Neuron (in vitro differentiated cells): ENCODE measurements at regions not wholly inside any gene's neighbourhood (a gene's known extent, or its start where the extent isn't known, plus 50 kb on each side); places are given as distances from the start of the nearest gene placed in this dataset.

ENCODE experiments used
- H2AFZ ChIP-seq: one replicate; pipeline ENCODE4 v1.6.1; 2013; ENCODE audit warnings: low read depth, mild to moderate bottlenecking, inconsistent platforms, low read length, moderate library complexity
- H3K27me3 ChIP-seq: one replicate; pipeline ENCODE4 v1.6.1; 2013; ENCODE audit warnings: low read length; ENCODE audit not compliant: insufficient read depth
- H3K36me3 ChIP-seq: one replicate; pipeline ENCODE4 v1.6.1; 2013; ENCODE audit warnings: low read length; ENCODE audit not compliant: insufficient read depth
- H3K4me1 ChIP-seq: one replicate; pipeline ENCODE4 v1.6.1; 2013; ENCODE audit warnings: low read length; ENCODE audit not compliant: insufficient read depth
- H3K4me3 ChIP-seq: 2 replicates; pipeline ENCODE4 v1.5.1; 2013; ENCODE audit warnings: mild to moderate bottlenecking, low read length, moderate library complexity
- H3K9me3 ChIP-seq: one replicate; pipeline ENCODE4 v1.6.1; 2013; ENCODE audit warnings: low read length

- peaks cover 16% of the 10 kb centered on the region for H3K4me1 ChIP-seq
- H3K4me3 ChIP-seq, result no peak overlapping the region
- no peaks in the 10 kb centered on the region for H3K27me3 ChIP-seq
- no peak overlapping the region for H2AFZ ChIP-seq
- peaks cover 4% of the 10 kb centered on the region for H3K9me3 ChIP-seq
- no peaks in the 10 kb centered on the region for H3K36me3 ChIP-seq
Measured at GRCh38 chr15:39209548-39210211, 371.2 kb upstream of the THBS1 start.

GRCh38 chr15:39211108-39211979 lies 369.5 kb upstream of the THBS1 start:
- Histone ChIP-seq H3K27me3 (no peaks in the 10 kb centered on the region), H3K9me3 (peaks cover 4% of the 10 kb centered on the region), H3K4me3 (no peak overlapping the region), H2AFZ (no peak overlapping the region), H3K36me3 (no peaks in the 10 kb centered on the region), H3K4me1 (peaks cover 16% of the 10 kb centered on the region)

GRCh38 chr15:39213385-39213840 lies 367.5 kb upstream of the THBS1 start:
- Histone ChIP-seq H3K27me3 (no peaks in the 10 kb centered on the region), H2AFZ (peak overlapping the region; percentile 0), H3K4me3 (peak overlapping the region; percentile 1), H3K4me1 (peaks cover 16% of the 10 kb centered on the region), H3K9me3 (peaks cover 2% of the 10 kb centered on the region), H3K36me3 (no peaks in the 10 kb centered on the region)

GRCh38 chr15:39215015-39215414 lies 365.9 kb upstream of the THBS1 start:
- H3K9me3 ChIP-seq, result peaks cover 2% of the 10 kb centered on the region
- no peaks in the 10 kb centered on the region for H3K36me3 ChIP-seq
- peaks cover 16% of the 10 kb centered on the region for H3K4me1 ChIP-seq
- no peaks in the 10 kb centered on the region for H3K27me3 ChIP-seq
- H3K4me3 ChIP-seq, result no peak overlapping the region
- H2AFZ ChIP-seq, result no peak overlapping the region

- no peak overlapping the region for H2AFZ ChIP-seq
- no peaks in the 10 kb centered on the region for H3K27me3 ChIP-seq
- no peak overlapping the region for H3K4me3 ChIP-seq
- H3K9me3 ChIP-seq, result peaks cover 2% of the 10 kb centered on the region
- peaks cover 16% of the 10 kb centered on the region for H3K4me1 ChIP-seq
- H3K36me3 ChIP-seq, result no peaks in the 10 kb centered on the region
Measured at GRCh38 chr15:39216816-39217215, 364.1 kb upstream of the THBS1 start.

GRCh38 chr15:39219608-39220007 lies 361.3 kb upstream of the THBS1 start:
- Histone ChIP-seq H3K27me3 (no peaks in the 10 kb centered on the region), H3K9me3 (no peaks in the 10 kb centered on the region), H3K4me1 (no peaks in the 10 kb centered on the region), H3K4me3 (no peak overlapping the region), H3K36me3 (no peaks in the 10 kb centered on the region), H2AFZ (no peak overlapping the region)

- H3K9me3 ChIP-seq, result no peaks in the 10 kb centered on the region
- no peaks in the 10 kb centered on the region for H3K27me3 ChIP-seq
- H3K4me1 ChIP-seq, result no peaks in the 10 kb centered on the region
- no peaks in the 10 kb centered on the region for H3K36me3 ChIP-seq
- H2AFZ ChIP-seq, result no peak overlapping the region
- H3K4me3 ChIP-seq, result no peak overlapping the region
Measured at GRCh38 chr15:39226169-39226937, 354.5 kb upstream of the THBS1 start.

GRCh38 chr15:39227001-39227400 lies 353.9 kb upstream of the THBS1 start:
- H3K4me1 ChIP-seq, result no peaks in the 10 kb centered on the region
- no peaks in the 10 kb centered on the region for H3K27me3 ChIP-seq
- no peak overlapping the region for H3K4me3 ChIP-seq
- H3K36me3 ChIP-seq, result no peaks in the 10 kb centered on the region
- no peaks in the 10 kb centered on the region for H3K9me3 ChIP-seq
- no peak overlapping the region for H2AFZ ChIP-seq

GRCh38 chr15:39228889-39229288 lies 352.0 kb upstream of the THBS1 start:
- Histone ChIP-seq H3K36me3 (no peaks in the 10 kb centered on the region), H3K9me3 (no peaks in the 10 kb centered on the region)

GRCh38 chr15:39230205-39230907 lies 350.5 kb upstream of the THBS1 start:
- no peaks in the 10 kb centered on the region for H3K9me3 ChIP-seq
- no peaks in the 10 kb centered on the region for H3K36me3 ChIP-seq
- H3K27me3 ChIP-seq, result no peaks in the 10 kb centered on the region
- no peak overlapping the region for H2AFZ ChIP-seq
- H3K4me3 ChIP-seq, result no peak overlapping the region
- no peaks in the 10 kb centered on the region for H3K4me1 ChIP-seq

More at GRCh38 chr15:39228889-39229288, 352.0 kb upstream of the THBS1 start:
- H2AFZ ChIP-seq, result no peak overlapping the region
- H3K4me1 ChIP-seq, result no peaks in the 10 kb centered on the region
- H3K27me3 ChIP-seq, result no peaks in the 10 kb centered on the region
- no peak overlapping the region for H3K4me3 ChIP-seq

GRCh38 chr15:39230908-39231285 lies 350.0 kb upstream of the THBS1 start:
- Histone ChIP-seq H3K36me3 (no peaks in the 10 kb centered on the region), H3K9me3 (no peaks in the 10 kb centered on the region), H2AFZ (no peak overlapping the region), H3K4me3 (no peak overlapping the region), H3K4me1 (no peaks in the 10 kb centered on the region), H3K27me3 (no peaks in the 10 kb centered on the region)

- H3K4me3 ChIP-seq, result no peak overlapping the region
- H2AFZ ChIP-seq, result no peak overlapping the region
- H3K27me3 ChIP-seq, result no peaks in the 10 kb centered on the region
- no peaks in the 10 kb centered on the region for H3K9me3 ChIP-seq
- H3K36me3 ChIP-seq, result no peaks in the 10 kb centered on the region
- no peaks in the 10 kb centered on the region for H3K4me1 ChIP-seq
Measured at GRCh38 chr15:39232512-39232911, 348.4 kb upstream of the THBS1 start.
